Neural cell (in vitro differentiated cells): ENCODE measurements at regions not wholly inside any gene's neighbourhood (a gene's known extent, or its start where the extent isn't known, plus 50 kb on each side); places are given as distances from the start of the nearest gene placed in this dataset.

Experiments used
- H2AFZ ChIP-seq: fragments of 200-600, 300-800 bp; sonication (generic), shearing (Covaris generic); 2 replicates; pipeline ENCODE4 v1.6.0; 2014; ENCODE audit warnings: low read depth, mild to moderate bottlenecking, antibody characterized with exemption, low read length, moderate library complexity
- H3F3A ChIP-seq: fragments of 200-600 bp; shearing (Covaris generic); 2 replicates; pipeline ENCODE4 v1.6.1; 2016; ENCODE audit warnings: mild to moderate bottlenecking, moderate library complexity, mixed read lengths, antibody characterized with exemption, low read length; ENCODE audit not compliant: insufficient read depth, poor library complexity, severe bottlenecking
- H3K27ac ChIP-seq: fragments of 200-600, 300-800 bp; sonication (generic), shearing (Covaris generic); 2 replicates; pipeline ENCODE4 v1.5.1; 2014; ENCODE audit warnings: mild to moderate bottlenecking, low read length, moderate library complexity
- H3K27me3 ChIP-seq: fragments of 300-800, 200-600 bp; sonication (generic), shearing (Covaris generic); 2 replicates; pipeline ENCODE4 v1.6.0; 2014; ENCODE audit warnings: mild to moderate bottlenecking, low read depth, low read length, moderate library complexity; ENCODE audit not compliant: insufficient read depth
- H3K36me3 ChIP-seq: fragments of 300-800, 200-600 bp; sonication (generic), shearing (Covaris generic); 2 replicates; pipeline ENCODE4 v1.5.1; 2014; ENCODE audit warnings: mild to moderate bottlenecking, antibody characterized with exemption, low read length, moderate library complexity; ENCODE audit not compliant: insufficient read depth
- H3K4me2 ChIP-seq: fragments of 300-800, 200-600 bp; sonication (generic), shearing (Covaris generic); 2 replicates; pipeline ENCODE4 v1.6.0; 2014; ENCODE audit warnings: mild to moderate bottlenecking, low read length
- H3K4me3 ChIP-seq: fragments of 300-800, 200-600 bp; sonication (generic), shearing (Covaris generic); 2 replicates; pipeline ENCODE4 v1.5.1; 2014; ENCODE audit warnings: mild to moderate bottlenecking, low read length, moderate library complexity
- H3K79me2 ChIP-seq: fragments of 200-600 bp; shearing (Covaris generic); replicated peaks from 2 replicates; pipeline ENCODE4 v1.6.0; 2014; ENCODE audit warnings: mild to moderate bottlenecking, low read length, moderate library complexity; ENCODE audit not compliant: insufficient read depth
- H3K9ac ChIP-seq: fragments of 300-800, 200-600 bp; sonication (generic), shearing (Covaris generic); 2 replicates; pipeline ENCODE4 v1.6.1; 2016; ENCODE audit warnings: mild to moderate bottlenecking, low read length, mixed read lengths
- H3K9me2 ChIP-seq: fragments of 200-600 bp; shearing (Covaris generic); 2 replicates; pipeline ENCODE4 v1.6.1; 2016; ENCODE audit warnings: mild to moderate bottlenecking, low read length, mixed read lengths; ENCODE audit not compliant: insufficient read depth
- H3K9me3 ChIP-seq: fragments of 200-600, 300-800 bp; sonication (generic), shearing (Covaris generic); 2 replicates; pipeline ENCODE4 v1.6.1; 2016; ENCODE audit warnings: mild to moderate bottlenecking, mixed run types, low read length, moderate library complexity, mixed read lengths
- H4K20me1 ChIP-seq: fragments of 200-600 bp; shearing (Covaris generic); 2 replicates; pipeline ENCODE4 v1.6.1; 2016; ENCODE audit warnings: mild to moderate bottlenecking, mixed run types; ENCODE audit not compliant: insufficient read depth
- EP300 ChIP-seq: fragments of 450-650 bp; conservative IDR thresholded peaks from 2 replicates; pipeline ENCODE4 v1.6.1; 2014; ENCODE audit warnings: antibody characterized with exemption, mild to moderate bottlenecking, moderate library complexity; ENCODE audit not compliant: poor library complexity, severe bottlenecking
- EZH2 ChIP-seq: fragments of 200-600, 300-800 bp; shearing (Covaris generic), sonication (generic); IDR thresholded peaks from 2 replicates; pipeline ENCODE4 v1.6.1; 2014; ENCODE audit warnings: antibody characterized with exemption, low read length, borderline replicate concordance, mild to moderate bottlenecking; ENCODE audit not compliant: insufficient read depth, poor library complexity, severe bottlenecking
- MXI1 ChIP-seq: fragments of 450-650 bp; conservative IDR thresholded peaks from 2 replicates; pipeline ENCODE4 v1.6.1; 2014; ENCODE audit warnings: antibody characterized with exemption, mild to moderate bottlenecking; ENCODE audit not compliant: poor library complexity, severe bottlenecking
- POLR2AphosphoS5 ChIP-seq: IDR thresholded peaks from 2 replicates; pipeline ENCODE4 v1.6.1; 2012
- RAD21 ChIP-seq: fragments of 450-650 bp; conservative IDR thresholded peaks from 2 replicates; pipeline ENCODE4 v1.6.1; 2014; ENCODE audit warnings: antibody characterized with exemption, mild to moderate bottlenecking, moderate library complexity
- SMC3 ChIP-seq: fragments of 450-650 bp; conservative IDR thresholded peaks from 2 replicates; pipeline ENCODE4 v1.6.1; 2014; ENCODE audit warnings: antibody characterized with exemption, mild to moderate bottlenecking, moderate library complexity; ENCODE audit not compliant: poor library complexity
- TAF1 ChIP-seq: IDR thresholded peaks from 2 replicates; pipeline ENCODE4 v1.6.1; 2012; ENCODE audit warnings: low read depth
- TF ChIP-seq, protein P1 (sequence below): fragments of 450-650 bp; IDR thresholded peaks from 2 replicates; pipeline ENCODE4 v1.5.1; 2014; ENCODE audit warnings: antibody characterized with exemption, mild to moderate bottlenecking, moderate library complexity; ENCODE audit not compliant: poor library complexity, severe bottlenecking
- TF ChIP-seq, protein P2 (sequence below): IDR thresholded peaks from 2 replicates; pipeline ENCODE4 v1.6.1; 2012; ENCODE audit warnings: borderline replicate concordance

DNA sequence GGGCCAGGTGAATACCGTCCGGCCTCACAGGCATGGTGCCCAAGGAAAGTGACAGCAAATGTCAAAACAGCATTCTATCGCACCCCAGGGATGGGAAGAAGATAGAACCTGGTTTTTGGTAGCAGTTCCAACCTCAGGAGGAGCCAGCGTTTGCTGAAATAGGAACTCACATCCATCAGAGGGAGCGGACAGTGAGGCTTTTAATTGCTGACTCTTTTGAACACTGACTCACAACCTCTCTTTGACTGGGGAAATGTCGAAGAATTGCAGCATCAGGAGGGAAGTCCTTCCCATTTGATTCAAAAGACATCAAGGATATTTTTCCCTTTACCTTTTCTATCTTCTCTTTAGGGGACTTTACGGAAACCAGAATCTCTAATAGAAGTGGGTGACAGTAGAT lies 114.2 kb downstream of the UNC5CL start:
- Histone ChIP-seq H3K9me3 (no peaks in the 10 kb centered on the region), H2AFZ (no peak overlapping the region), H3F3A (no peaks in the 10 kb centered on the region), H3K27me3 (no peaks in the 10 kb centered on the region), H3K27ac (no peak overlapping the region), H3K36me3 (no peaks in the 10 kb centered on the region), H3K4me2 (no peak overlapping the region), H4K20me1 (no peaks in the 10 kb centered on the region), H3K79me2 (no peaks in the 10 kb centered on the region), H3K9ac (no peak overlapping the region), H3K4me3 (no peak overlapping the region), H3K9me2 (no peaks in the 10 kb centered on the region)
- TF ChIP-seq EP300 (no peak), SMC3 (no peak)
- TF ChIP-seq, protein P1, sequence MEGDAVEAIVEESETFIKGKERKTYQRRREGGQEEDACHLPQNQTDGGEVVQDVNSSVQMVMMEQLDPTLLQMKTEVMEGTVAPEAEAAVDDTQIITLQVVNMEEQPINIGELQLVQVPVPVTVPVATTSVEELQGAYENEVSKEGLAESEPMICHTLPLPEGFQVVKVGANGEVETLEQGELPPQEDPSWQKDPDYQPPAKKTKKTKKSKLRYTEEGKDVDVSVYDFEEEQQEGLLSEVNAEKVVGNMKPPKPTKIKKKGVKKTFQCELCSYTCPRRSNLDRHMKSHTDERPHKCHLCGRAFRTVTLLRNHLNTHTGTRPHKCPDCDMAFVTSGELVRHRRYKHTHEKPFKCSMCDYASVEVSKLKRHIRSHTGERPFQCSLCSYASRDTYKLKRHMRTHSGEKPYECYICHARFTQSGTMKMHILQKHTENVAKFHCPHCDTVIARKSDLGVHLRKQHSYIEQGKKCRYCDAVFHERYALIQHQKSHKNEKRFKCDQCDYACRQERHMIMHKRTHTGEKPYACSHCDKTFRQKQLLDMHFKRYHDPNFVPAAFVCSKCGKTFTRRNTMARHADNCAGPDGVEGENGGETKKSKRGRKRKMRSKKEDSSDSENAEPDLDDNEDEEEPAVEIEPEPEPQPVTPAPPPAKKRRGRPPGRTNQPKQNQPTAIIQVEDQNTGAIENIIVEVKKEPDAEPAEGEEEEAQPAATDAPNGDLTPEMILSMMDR = no peak
- TF ChIP-seq, protein P2, sequence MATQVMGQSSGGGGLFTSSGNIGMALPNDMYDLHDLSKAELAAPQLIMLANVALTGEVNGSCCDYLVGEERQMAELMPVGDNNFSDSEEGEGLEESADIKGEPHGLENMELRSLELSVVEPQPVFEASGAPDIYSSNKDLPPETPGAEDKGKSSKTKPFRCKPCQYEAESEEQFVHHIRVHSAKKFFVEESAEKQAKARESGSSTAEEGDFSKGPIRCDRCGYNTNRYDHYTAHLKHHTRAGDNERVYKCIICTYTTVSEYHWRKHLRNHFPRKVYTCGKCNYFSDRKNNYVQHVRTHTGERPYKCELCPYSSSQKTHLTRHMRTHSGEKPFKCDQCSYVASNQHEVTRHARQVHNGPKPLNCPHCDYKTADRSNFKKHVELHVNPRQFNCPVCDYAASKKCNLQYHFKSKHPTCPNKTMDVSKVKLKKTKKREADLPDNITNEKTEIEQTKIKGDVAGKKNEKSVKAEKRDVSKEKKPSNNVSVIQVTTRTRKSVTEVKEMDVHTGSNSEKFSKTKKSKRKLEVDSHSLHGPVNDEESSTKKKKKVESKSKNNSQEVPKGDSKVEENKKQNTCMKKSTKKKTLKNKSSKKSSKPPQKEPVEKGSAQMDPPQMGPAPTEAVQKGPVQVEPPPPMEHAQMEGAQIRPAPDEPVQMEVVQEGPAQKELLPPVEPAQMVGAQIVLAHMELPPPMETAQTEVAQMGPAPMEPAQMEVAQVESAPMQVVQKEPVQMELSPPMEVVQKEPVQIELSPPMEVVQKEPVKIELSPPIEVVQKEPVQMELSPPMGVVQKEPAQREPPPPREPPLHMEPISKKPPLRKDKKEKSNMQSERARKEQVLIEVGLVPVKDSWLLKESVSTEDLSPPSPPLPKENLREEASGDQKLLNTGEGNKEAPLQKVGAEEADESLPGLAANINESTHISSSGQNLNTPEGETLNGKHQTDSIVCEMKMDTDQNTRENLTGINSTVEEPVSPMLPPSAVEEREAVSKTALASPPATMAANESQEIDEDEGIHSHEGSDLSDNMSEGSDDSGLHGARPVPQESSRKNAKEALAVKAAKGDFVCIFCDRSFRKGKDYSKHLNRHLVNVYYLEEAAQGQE = no peak

DNA sequence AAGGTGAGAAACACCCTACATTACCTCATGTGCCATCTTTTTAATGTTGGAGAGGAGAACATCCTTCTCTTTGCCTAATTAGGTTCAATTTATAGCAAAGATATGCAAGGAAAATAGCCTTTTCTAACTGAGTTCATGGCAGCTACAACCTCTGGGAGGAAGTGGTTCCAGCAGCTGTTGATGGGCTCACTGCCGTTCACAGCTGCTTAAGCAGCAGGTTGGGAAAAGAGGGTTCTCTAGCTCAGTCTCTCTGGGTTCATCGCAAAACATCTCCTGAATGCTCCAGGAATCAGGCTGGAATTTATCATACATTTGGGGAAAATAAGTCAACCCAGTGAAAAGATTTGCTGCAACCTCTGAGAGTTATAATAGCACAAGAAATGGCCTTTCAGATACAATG lies 115.1 kb downstream of the UNC5CL start:
- Histone ChIP-seq H3K36me3 (no peaks in the 10 kb centered on the region), H3K9me2 (no peaks in the 10 kb centered on the region), H3K4me3 (no peak overlapping the region), H3K27ac (no peak overlapping the region), H3K9ac (no peak overlapping the region), H3K27me3 (no peaks in the 10 kb centered on the region), H3K9me3 (no peaks in the 10 kb centered on the region), H3K79me2 (no peaks in the 10 kb centered on the region), H4K20me1 (no peaks in the 10 kb centered on the region), H3K4me2 (no peak overlapping the region), H3F3A (no peaks in the 10 kb centered on the region), H2AFZ (no peak overlapping the region)
- TF ChIP-seq RAD21 = no peak
- TF ChIP-seq, protein P1 = no peak
- TF ChIP-seq EZH2 = no peak
- TF ChIP-seq MXI1 = no peak
- no peak for TF ChIP-seq SMC3
- TF ChIP-seq, protein P2 = no peak
- TF ChIP-seq POLR2AphosphoS5 = no peak
- TF ChIP-seq TAF1 = no peak
- no peak for TF ChIP-seq EP300
